Heart left ventricle (tissue), 13 donors: ENCODE measurements at regions not wholly inside any gene's neighbourhood (a gene's known extent, or its start where the extent isn't known, plus 50 kb on each side); places are given as distances from the start of the nearest gene placed in this dataset.

Experiments used
- CTCF ChIP-seq, 12 donors: fragments of 200-600 bp; sonication (generic) in 4 of 12; IDR thresholded peaks; one replicate each; pipeline versions ENCODE4 v1.5.0 to v1.8.0; 2018 to 2022; ENCODE audit warnings: antibody characterized with exemption in 12 of 12, mild to moderate bottlenecking in 5 of 12
- POLR2A ChIP-seq, 2 donors: fragments of 450-650 bp; IDR thresholded peaks; one replicate each; pipeline ENCODE4 v1.6.1; 2017; ENCODE audit warnings: antibody characterized with exemption in 2 of 2, mild to moderate bottlenecking in 2 of 2, moderate library complexity in 2 of 2
- donor health status: ischemic (EF 13 %, LVEDD 7.1; RV severe dilation, severe dysfunction).
- donor health status: DM: no; HTN: yes; CAD: no.
- donor health status: DM: no; HTN: no; CAD: no.
- donor health status: ischemic (EF 25% LVEDD 6.9; RV normal size, moderate dysfunction).
- donor health status: ischemic (EF 25% LVEDD 5.7; RV mildly dilated, moderate dysfunction).
- donor health status: ischemic (EF 35%, LVEDD 5.7; RV mildly dilated, moderate dysfunction).
- donor health status: nonischemic (EF 11% LVEDD 7.7; RV severe dilation, severe dysfunction).
- donor health status: DM: yes; HTN: yes; CAD: no.
- donor health status: PGD.
- donor health status: ischemic (EF 29% LVEDD 5.4; RV normal size, mild dysfunction).
- donor health status: nonischemic (EF 23%, LVEDD 6.1; RV moderate dilation, normal function).

GRCh38 chr18:44601447-44601846 is 79.2 kb upstream of the SETBP1 start:
- TF ChIP-seq CTCF (IDR thresholded peaks at IDR 0.05) (no peak), POLR2A (IDR thresholded peaks at IDR 0.05) (no peak)
